B cell (primary cell): ENCODE measurements at regions not wholly inside any gene's neighbourhood (a gene's known extent, or its start where the extent isn't known, plus 50 kb on each side); places are given as distances from the start of the nearest gene placed in this dataset.

ENCODE experiments used
- CTCF ChIP-seq: fragments of 200-600 bp; IDR thresholded peaks from one replicate; pipeline ENCODE4 v1.8.0; 2022; ENCODE audit warnings: antibody characterized with exemption, mild to moderate bottlenecking
- EZH2 ChIP-seq: IDR thresholded peaks from 2 replicates; pipeline ENCODE4 v1.6.1; 2012; ENCODE audit warnings: borderline replicate concordance, low read depth, mild to moderate bottlenecking, moderate library complexity, low read length; ENCODE audit not compliant: insufficient read depth, poor library complexity, severe bottlenecking

- TF ChIP-seq EZH2 = no peak
- no peak for TF ChIP-seq CTCF
Measured at GRCh38 chr9:118510711-118511110, 806.5 kb downstream of the TLR4 start.
